ENCODE measurements at regions not wholly inside any gene's neighbourhood (a gene's known extent, or its start where the extent isn't known, plus 50 kb on each side); places are given as distances from the start of the nearest gene placed in this dataset.
"Not testable (repeated sequence)": the region's sequence is repeated elsewhere in the genome, so short reads cannot be mapped to it uniquely, and the experiment has no call there.

DNA sequence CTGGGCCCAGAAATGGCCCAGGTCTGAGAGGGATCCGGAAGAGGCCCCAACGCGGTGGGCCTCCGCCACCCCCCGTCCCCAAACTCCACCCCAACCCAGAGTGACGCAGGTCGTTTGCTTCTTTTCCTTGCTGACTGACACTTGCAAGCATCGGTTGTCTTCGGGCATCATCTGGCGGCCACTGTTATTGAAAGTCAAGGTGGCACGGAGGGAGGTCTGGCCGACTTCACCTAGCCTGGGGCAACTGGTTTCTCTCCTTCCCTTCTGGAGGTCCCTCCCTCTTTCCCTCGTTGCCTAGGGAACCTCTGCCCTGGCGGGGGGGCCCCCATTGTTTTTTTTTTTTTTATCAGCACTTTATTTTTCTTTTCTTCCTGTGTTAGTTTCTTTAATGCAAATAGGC lies 241.8 kb downstream of the ALG10 start:
- no peak for DNase-seq (ENCODE audit: low read depth)
- no peak overlapping the region for H3K4me3 ChIP-seq (ENCODE audit: low read depth, low read length)
- TF ChIP-seq, protein P1, sequence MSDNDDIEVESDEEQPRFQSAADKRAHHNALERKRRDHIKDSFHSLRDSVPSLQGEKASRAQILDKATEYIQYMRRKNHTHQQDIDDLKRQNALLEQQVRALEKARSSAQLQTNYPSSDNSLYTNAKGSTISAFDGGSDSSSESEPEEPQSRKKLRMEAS (IDR thresholded peaks at IDR 0.05; ENCODE audit: low read depth, low read length): no peak
- TF ChIP-seq MYC (IDR thresholded peaks at IDR 0.05; ENCODE audit: low read depth, low read length) (no peak), POLR2A (IDR thresholded peaks at IDR 0.05; ENCODE audit: extremely low read depth, insufficient read length) (no peak)
- TF ChIP-seq, protein P2, sequence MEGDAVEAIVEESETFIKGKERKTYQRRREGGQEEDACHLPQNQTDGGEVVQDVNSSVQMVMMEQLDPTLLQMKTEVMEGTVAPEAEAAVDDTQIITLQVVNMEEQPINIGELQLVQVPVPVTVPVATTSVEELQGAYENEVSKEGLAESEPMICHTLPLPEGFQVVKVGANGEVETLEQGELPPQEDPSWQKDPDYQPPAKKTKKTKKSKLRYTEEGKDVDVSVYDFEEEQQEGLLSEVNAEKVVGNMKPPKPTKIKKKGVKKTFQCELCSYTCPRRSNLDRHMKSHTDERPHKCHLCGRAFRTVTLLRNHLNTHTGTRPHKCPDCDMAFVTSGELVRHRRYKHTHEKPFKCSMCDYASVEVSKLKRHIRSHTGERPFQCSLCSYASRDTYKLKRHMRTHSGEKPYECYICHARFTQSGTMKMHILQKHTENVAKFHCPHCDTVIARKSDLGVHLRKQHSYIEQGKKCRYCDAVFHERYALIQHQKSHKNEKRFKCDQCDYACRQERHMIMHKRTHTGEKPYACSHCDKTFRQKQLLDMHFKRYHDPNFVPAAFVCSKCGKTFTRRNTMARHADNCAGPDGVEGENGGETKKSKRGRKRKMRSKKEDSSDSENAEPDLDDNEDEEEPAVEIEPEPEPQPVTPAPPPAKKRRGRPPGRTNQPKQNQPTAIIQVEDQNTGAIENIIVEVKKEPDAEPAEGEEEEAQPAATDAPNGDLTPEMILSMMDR (IDR thresholded peaks at IDR 0.05; ENCODE audit: low read depth, low read length): no peak

DNA sequence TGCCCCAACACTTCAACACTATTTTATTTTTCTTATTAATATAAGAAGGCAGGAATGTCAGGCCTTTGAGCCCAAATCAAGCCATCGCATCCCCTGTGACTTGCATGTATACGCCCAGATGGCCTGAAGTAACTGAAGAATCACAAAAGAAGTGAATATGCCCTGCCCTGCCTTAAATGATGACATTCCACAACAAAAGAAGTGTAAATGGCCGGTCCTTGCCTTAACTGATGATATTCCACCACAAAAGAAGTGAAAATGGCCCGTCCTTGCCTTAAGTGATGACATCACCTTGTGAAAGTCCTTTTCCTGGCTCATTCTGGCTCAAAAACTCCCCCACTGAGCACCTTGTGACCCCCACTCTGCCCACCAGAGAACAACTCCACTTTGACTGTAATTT lies 251.4 kb downstream of the ALG10 start:
- H3K4me3 ChIP-seq (ENCODE audit: low read depth, low read length); DNase-seq (ENCODE audit: low read depth): not testable (repeated sequence)

DNA sequence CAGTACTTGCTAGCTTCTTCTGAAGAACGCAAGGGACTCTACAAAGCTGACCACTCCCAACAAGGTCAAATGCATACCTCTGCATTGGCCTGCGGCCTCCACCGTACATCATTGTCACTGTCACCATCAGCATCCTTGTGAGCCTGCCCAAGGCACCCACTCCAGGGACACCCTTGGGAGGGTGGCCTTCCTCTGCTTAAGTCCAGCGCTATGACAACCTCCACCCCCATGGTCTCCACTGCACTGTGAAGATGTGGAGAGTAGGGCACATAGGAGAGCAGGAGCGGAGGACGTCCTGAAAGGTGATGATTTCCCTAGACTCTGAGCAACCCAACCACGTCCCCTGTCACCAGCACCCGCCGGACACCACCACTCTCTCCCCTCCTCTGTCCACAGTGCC lies 252.8 kb downstream of the ALG10 start:
- TF ChIP-seq, protein P1 (IDR thresholded peaks at IDR 0.05; ENCODE audit: low read depth, low read length): no peak
- TF ChIP-seq, protein P2 (IDR thresholded peaks at IDR 0.05; ENCODE audit: low read depth, low read length): no peak
- no peak for TF ChIP-seq MYC (IDR thresholded peaks at IDR 0.05; ENCODE audit: low read depth, low read length)
- no peak for TF ChIP-seq POLR2A (IDR thresholded peaks at IDR 0.05; ENCODE audit: extremely low read depth, insufficient read length)
- no peak overlapping the region for H3K4me3 ChIP-seq (ENCODE audit: low read depth, low read length)
- no peak for DNase-seq (ENCODE audit: low read depth)

- no peak for TF ChIP-seq POLR2A (IDR thresholded peaks at IDR 0.05; ENCODE audit: extremely low read depth, insufficient read length)
- TF ChIP-seq MYC (IDR thresholded peaks at IDR 0.05; ENCODE audit: low read depth, low read length): no peak
- TF ChIP-seq, protein P2 (IDR thresholded peaks at IDR 0.05; ENCODE audit: low read depth, low read length): no peak
- TF ChIP-seq, protein P1 (IDR thresholded peaks at IDR 0.05; ENCODE audit: low read depth, low read length): no peak
- no peak overlapping the region for H3K4me3 ChIP-seq (ENCODE audit: low read depth, low read length)
- no peak for DNase-seq (ENCODE audit: low read depth)
These were observed 264.2 kb downstream of the ALG10 start for GRCh38 chr12:34286483-34286882.

- DNase-seq (ENCODE audit: low read depth): no peak
- TF ChIP-seq MYC (IDR thresholded peaks at IDR 0.05; ENCODE audit: low read depth, low read length) (no peak), POLR2A (IDR thresholded peaks at IDR 0.05; ENCODE audit: extremely low read depth, insufficient read length) (no peak)
- TF ChIP-seq, protein P1 (IDR thresholded peaks at IDR 0.05; ENCODE audit: low read depth, low read length): no peak
- TF ChIP-seq, protein P2 (IDR thresholded peaks at IDR 0.05; ENCODE audit: low read depth, low read length): no peak
These were observed 264.6 kb downstream of the ALG10 start for GRCh38 chr12:34286934-34287333.

DNA sequence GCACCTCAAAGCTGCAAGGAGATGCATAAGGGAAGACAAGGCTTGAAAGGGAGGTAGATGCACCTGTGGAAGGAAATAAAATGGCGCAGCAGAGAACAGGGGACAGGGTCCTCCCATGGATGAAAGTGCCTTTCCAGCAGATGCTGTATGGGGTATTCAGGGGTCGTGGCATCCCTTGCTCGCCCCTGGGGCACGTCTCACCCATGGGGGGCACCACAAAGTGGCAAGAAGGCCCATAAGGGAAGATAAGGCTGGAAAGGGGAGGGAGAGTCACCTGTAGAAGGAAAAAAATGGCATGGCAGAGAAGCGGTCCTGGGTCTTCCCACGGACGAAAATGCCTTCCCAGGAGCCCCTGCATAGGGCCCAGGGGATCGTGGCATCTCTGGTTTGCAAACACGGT lies 265.1 kb downstream of the ALG10 start:
- DNase-seq (ENCODE audit: low read depth): no peak
- no peak for TF ChIP-seq MYC (IDR thresholded peaks at IDR 0.05; ENCODE audit: low read depth, low read length)
- TF ChIP-seq, protein P1 (IDR thresholded peaks at IDR 0.05; ENCODE audit: low read depth, low read length): no peak
- TF ChIP-seq, protein P2 (IDR thresholded peaks at IDR 0.05; ENCODE audit: low read depth, low read length): no peak
- no peak for TF ChIP-seq POLR2A (IDR thresholded peaks at IDR 0.05; ENCODE audit: extremely low read depth, insufficient read length)
- H3K4me3 ChIP-seq (ENCODE audit: low read depth, low read length): no peak overlapping the region

More at GRCh38 chr12:34286934-34287333, 264.6 kb downstream of the ALG10 start:
- no peak overlapping the region for H3K4me3 ChIP-seq (ENCODE audit: low read depth, low read length)
